ENCODE measurements at regions not wholly inside any gene's neighbourhood (a gene's known extent, or its start where the extent isn't known, plus 50 kb on each side); places are given as distances from the start of the nearest gene placed in this dataset.

- DNase-seq (ENCODE audit: low read depth in 2 of 2): no peak
These were observed 263.2 kb downstream of the XXYLT1 start for GRCh38 chr3:195007766-195008165.

- no peak for DNase-seq (ENCODE audit: low read depth in 2 of 2)
These were observed 262.1 kb downstream of the XXYLT1 start for GRCh38 chr3:195008816-195009215.

DNA sequence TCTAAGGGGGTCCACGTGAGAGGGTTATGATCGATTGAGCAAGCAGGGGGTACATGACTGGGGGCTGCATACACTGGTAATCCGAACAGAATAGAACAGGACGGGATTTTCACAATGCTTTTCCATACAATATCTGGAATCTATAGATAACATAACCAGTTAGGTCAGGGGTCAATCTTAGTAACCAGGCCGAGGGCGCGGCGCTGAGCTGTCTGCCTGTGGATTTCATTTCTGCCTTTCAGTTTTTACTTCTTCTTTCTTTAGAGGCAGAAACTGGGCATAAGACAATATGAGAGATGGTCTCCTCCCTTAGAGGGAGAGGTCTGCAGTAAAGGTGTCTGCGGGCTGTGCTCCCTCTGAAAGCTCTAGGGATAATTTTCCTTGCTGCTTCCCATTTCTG, 261.3 kb downstream of the XXYLT1 start:
- no peak for DNase-seq (ENCODE audit: low read depth in 2 of 2)

DNA sequence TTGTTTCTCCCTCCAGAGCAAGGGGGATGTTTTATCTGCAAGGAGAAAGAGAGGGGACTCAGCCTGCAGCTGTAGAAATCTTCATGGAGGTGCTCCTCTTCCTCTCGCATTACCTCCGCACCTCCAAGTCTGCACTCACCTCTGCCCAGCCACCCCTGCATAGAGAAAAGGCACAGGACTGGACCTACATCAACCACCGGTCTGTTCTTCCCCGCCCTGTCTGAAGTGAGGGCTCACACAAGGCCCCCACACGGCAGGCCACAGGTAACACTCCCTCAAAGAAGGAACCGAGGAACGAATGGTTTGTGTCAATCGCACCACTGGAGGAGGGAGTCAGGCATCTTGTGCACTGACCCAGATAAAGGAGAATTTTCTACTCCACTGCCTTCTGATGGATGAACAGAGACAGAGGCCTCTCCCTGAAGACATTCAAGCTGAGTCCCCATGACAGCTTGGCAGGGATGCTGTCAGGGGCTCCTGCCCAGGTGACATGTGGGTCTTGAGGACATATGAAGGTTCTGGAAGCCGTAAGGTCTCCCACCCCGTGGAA, 260.3 kb downstream of the XXYLT1 start:
- no peak for DNase-seq (ENCODE audit: low read depth in 2 of 2)

- DNase-seq (ENCODE audit: low read depth in 2 of 2): peak in 1 of 2 donors; percentile 48
These were observed 259.6 kb downstream of the XXYLT1 start for GRCh38 chr3:195011231-195011834.

DNA sequence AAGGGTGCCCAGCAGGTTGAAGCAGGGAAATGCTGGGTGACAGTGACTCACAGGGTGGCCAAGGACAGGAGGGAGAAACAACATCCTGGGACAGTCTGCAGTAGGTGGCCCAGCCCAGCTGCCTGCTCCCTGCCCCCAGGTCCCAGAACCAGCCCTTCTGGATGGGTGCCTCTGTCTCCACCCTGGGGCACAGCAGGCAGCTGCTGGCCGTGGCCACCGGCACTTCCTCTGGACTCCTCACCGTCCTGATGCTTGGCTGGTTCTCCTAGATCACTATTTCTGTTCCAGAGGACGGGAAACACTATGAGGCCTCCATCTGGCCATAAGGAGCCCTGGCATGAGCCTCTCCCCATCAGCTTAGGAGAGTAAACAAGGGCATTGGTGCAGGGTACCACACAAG, 258.9 kb downstream of the XXYLT1 start:
- no peak for DNase-seq (ENCODE audit: low read depth in 2 of 2)

DNA sequence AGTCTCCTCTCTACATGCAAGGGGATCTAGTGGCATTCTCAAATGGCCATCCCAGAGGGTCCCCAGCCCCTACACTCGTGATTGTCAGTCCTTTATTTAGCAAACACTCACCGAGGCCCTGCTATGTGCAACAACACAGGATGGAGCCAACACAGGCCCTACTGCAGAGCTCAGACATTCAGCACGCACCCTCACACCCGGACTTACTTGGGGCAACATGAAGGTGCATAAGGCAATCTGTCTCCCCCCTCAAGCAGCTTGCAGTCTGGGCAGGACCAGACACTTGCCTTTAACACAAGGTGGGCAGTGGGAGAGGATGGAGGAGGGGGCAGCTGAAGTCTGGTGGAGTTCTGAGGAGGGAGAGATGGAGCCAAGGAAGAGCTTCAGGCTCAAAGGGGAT, 258.4 kb downstream of the XXYLT1 start:
- DNase-seq (ENCODE audit: low read depth in 2 of 2): no peak

GRCh38 chr3:195013411-195014361, 257.3 kb downstream of the XXYLT1 start:
- DNase-seq (ENCODE audit: low read depth in 2 of 2): peak in 1 of 2 donors; percentile 50

DNA sequence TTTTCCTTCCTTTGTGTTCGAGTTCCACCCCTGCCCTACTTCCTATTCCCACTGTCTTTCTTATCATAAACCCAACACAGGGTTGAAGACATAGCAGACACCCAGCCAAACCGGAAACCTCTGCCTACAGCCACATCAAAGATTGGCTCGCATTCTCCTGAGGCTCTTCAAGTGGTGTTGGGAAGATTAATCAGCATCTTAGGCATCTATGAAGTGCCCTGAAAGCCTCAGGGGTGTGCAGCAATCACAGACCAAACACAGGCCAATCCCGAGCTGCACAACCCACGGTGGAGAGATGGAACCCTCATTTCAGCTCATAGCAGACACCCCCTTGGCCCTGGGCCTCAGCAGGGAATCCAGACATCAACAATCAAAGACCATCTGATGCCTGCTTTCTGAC, 255.9 kb downstream of the XXYLT1 start:
- peak in 1 of 2 donors; percentile 64 for DNase-seq (ENCODE audit: low read depth in 2 of 2)

DNA sequence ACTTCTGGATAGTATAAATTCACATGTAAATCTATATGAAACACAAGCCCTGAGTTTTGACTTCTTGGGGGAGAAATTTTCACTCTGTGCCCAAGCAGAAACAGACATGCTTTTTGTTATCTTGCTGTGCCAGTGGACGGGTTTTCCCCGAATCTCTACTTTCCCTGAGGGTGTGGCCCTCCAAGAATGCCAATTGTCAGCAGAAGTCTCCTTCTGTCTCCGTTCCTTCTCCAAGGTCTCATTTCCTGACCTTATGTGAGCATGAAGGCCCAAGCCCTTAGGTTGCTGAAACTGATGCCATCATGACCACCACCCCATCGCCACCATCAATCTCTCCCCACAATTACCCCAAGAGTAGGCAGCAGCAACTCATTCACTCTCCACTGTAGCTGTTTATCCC, 253.8 kb downstream of the XXYLT1 start:
- DNase-seq (ENCODE audit: low read depth in 2 of 2): no peak
